Sigmoid colon (tissue), 6 donors: ENCODE measurements at regions not wholly inside any gene's neighbourhood (a gene's known extent, or its start where the extent isn't known, plus 50 kb on each side); places are given as distances from the start of the nearest gene placed in this dataset.

Source experiments
- DNase-seq: peaks from one replicate; pipeline ENCODE4 v3.0.0-alpha.2; 2019
- H3K27ac ChIP-seq, 4 donors: fragments of 200-600 bp; sonication (generic); one replicate each; pipeline ENCODE4 v1.5.1; 2016 to 2019; ENCODE audit warnings: mild to moderate bottlenecking in 1 of 4
- H3K27me3 ChIP-seq, 3 donors: fragments of 200-600 bp; sonication (generic); one replicate each; pipeline ENCODE4 v1.5.1; 2019; ENCODE audit warnings: mild to moderate bottlenecking in 1 of 3
- H3K36me3 ChIP-seq, 4 donors: fragments of 200-600 bp; sonication (generic); one replicate each; pipeline ENCODE4 v1.5.1; 2016 to 2019
- H3K4me1 ChIP-seq, 4 donors: fragments of 200-600 bp; sonication (generic); one replicate each; pipeline ENCODE4 v1.5.1; 2017 to 2019
- H3K4me3 ChIP-seq, 4 donors: fragments of 200-600 bp; sonication (generic); one replicate each; pipeline ENCODE4 v1.5.1; 2017 to 2019; ENCODE audit warnings: mild to moderate bottlenecking in 2 of 4, moderate library complexity in 1 of 4
- H3K9me3 ChIP-seq, 4 donors: fragments of 200-600 bp in 3 of 4; sonication (generic) in 3 of 4; one replicate each; pipeline versions ENCODE4 v1.5.1 to v1.6.1; 2013 to 2019
- EP300 ChIP-seq, 4 donors: sonication (generic); formaldehyde crosslinking; IDR thresholded peaks; one replicate each; pipeline ENCODE4 v1.6.1; 2017; ENCODE audit warnings: antibody characterized with exemption in 4 of 4
- POLR2A ChIP-seq, 2 donors: fragments of 450-650 bp; IDR thresholded peaks; one replicate each; pipeline ENCODE4 v1.6.1; 2016; ENCODE audit warnings: antibody characterized with exemption in 2 of 2, mild to moderate bottlenecking in 2 of 2, moderate library complexity in 2 of 2
- POLR2AphosphoS5 ChIP-seq, 4 donors: sonication (generic); formaldehyde crosslinking; IDR thresholded peaks; one replicate each; pipeline ENCODE4 v1.6.1; 2017; ENCODE audit warnings: antibody characterized with exemption in 4 of 4
- WGBS, 2 donors: extraction: QIAGEN DNeasy Blood & Tissue Kit; methylation state at CpG; one replicate each; pipeline ENCODE4 v1.1.7; 2013; 5-methylcytosine and 5-hydroxymethylcytosine counted together
- intact Hi-C: fragments of 100-400 bp; cut with DNase I; formaldehyde crosslinking; loops from one replicate; pipeline ENCODE4 v1.15.1; 2023
- TF ChIP-seq, protein P1 (sequence below), 4 experiments: fragments of 450-650 bp in 3 of 4; fragments of 200-600 bp in 1 of 4; IDR thresholded peaks; one replicate each; pipeline ENCODE4 v1.5.1; 2016 to 2019; ENCODE audit warnings: antibody characterized with exemption in 4 of 4, mild to moderate bottlenecking in 3 of 4, moderate library complexity in 2 of 4
- donor health status: healthy with polysubstance abuse.
- donor health status: healthy.

DNA sequence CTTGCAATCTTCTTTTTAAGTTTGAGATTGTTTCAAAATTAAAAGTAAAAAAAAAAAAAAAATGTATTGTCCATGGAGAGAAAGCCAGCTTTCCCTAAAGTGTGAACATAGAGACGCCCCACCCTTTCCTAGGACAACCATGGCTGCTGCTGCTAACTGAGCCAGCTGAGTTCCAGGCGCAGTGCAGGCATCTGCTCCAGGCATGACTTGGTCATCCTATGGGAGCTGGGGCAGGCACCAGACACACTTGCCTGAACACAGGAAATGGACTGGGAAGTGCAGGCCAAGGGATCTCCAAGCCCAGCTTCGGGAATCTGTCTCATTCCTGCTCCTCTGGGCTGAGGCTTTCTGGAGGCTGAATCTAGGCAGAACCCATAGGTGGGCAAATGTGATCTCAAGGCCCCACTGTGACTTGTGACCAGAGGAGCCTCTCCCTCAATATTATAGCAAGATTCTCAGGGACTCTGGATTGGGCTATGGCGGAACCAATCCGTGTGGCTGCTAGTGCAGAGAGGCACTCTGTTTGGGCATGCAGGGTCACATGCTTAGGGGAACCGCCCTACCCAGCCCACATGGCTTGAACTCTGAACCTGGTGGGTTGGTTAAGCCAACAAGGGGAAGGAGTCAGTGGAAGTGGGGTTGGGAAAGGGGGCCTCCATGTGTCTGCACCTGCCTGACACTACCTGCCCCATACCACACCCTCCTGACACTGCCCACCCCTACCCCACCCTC is 138.2 kb upstream of the CST7 start:
- no peak for DNase-seq
- no peak overlapping the region for H3K4me3 ChIP-seq
- no peaks in the 10 kb centered on the region for H3K4me1 ChIP-seq
- H3K36me3 ChIP-seq = no peaks in the 10 kb centered on the region
- no peak overlapping the region for H3K27ac ChIP-seq
- H3K9me3 ChIP-seq = no peaks in the 10 kb centered on the region
- WGBS, 2 donors = 77 to 91% methylated on average over 6 of the region's 6 CpGs
- intact Hi-C loops = no loop called here
- TF ChIP-seq POLR2AphosphoS5 (IDR thresholded peaks at IDR 0.05) (no peak), EP300 (IDR thresholded peaks at IDR 0.05) (no peak), POLR2A (IDR thresholded peaks at IDR 0.05) (no peak)
- TF ChIP-seq, protein P1, sequence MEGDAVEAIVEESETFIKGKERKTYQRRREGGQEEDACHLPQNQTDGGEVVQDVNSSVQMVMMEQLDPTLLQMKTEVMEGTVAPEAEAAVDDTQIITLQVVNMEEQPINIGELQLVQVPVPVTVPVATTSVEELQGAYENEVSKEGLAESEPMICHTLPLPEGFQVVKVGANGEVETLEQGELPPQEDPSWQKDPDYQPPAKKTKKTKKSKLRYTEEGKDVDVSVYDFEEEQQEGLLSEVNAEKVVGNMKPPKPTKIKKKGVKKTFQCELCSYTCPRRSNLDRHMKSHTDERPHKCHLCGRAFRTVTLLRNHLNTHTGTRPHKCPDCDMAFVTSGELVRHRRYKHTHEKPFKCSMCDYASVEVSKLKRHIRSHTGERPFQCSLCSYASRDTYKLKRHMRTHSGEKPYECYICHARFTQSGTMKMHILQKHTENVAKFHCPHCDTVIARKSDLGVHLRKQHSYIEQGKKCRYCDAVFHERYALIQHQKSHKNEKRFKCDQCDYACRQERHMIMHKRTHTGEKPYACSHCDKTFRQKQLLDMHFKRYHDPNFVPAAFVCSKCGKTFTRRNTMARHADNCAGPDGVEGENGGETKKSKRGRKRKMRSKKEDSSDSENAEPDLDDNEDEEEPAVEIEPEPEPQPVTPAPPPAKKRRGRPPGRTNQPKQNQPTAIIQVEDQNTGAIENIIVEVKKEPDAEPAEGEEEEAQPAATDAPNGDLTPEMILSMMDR (IDR thresholded peaks at IDR 0.05) = no peak
- H3K27me3 ChIP-seq = peaks cover 0 to 6% (median 0%) of the 10 kb centered on the region in 3 donors

GRCh38 chr20:24812373-24812772 is 136.7 kb upstream of the CST7 start:
- WGBS, 2 donors = 35 to 67% methylated on average over 6 of the region's 6 CpGs
- Histone ChIP-seq H3K4me1 (no peaks in the 10 kb centered on the region), H3K27me3 (peaks cover 0 to 9% (median 0%) of the 10 kb centered on the region in 3 donors), H3K36me3 (no peaks in the 10 kb centered on the region), H3K27ac (no peak overlapping the region), H3K9me3 (no peaks in the 10 kb centered on the region), H3K4me3 (no peak overlapping the region)
- intact Hi-C loops = no loop called here
- DNase-seq = no peak
- no peak for TF ChIP-seq POLR2AphosphoS5 (IDR thresholded peaks at IDR 0.05)
- TF ChIP-seq POLR2A (IDR thresholded peaks at IDR 0.05) = no peak

- H3K4me1 ChIP-seq = no peaks in the 10 kb centered on the region
- DNase-seq = no peak
- H3K4me3 ChIP-seq = no peak overlapping the region
- intact Hi-C loops = no loop called here
- TF ChIP-seq POLR2A (IDR thresholded peaks at IDR 0.05) = no peak
- TF ChIP-seq EP300 (IDR thresholded peaks at IDR 0.05) = no peak
- TF ChIP-seq, protein P1 (IDR thresholded peaks at IDR 0.05) = no peak
- no peak for TF ChIP-seq POLR2AphosphoS5 (IDR thresholded peaks at IDR 0.05)
- H3K27ac ChIP-seq = no peak overlapping the region
- 87 to 88% methylated on average over 35 of the region's 35 CpGs for WGBS, 2 donors
- H3K27me3 ChIP-seq = peaks cover 0 to 9% (median 0%) of the 10 kb centered on the region in 3 donors
- no peaks in the 10 kb centered on the region for H3K36me3 ChIP-seq
- H3K9me3 ChIP-seq = no peaks in the 10 kb centered on the region
These were observed 136.0 kb upstream of the CST7 start for GRCh38 chr20:24813080-24813479.

DNA sequence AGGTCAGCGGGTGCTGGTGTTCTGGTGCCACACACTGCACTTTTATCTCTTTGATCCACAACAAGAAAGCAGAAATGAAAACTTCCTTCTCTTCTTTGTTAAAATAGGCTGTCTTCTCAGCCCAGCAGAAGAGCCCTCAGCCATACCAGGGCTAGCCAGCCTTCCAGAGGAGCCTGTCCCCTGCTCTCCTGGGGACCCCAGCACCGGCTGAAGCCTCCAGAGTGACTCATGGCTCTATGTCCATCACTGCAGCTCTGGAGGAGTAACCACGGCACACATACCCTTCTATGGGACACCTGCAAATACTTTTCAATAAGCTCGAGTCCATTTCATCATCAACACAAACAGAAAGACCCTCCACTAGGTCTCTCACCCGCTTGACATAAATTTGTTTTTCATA is 135.6 kb upstream of the CST7 start:
- Histone ChIP-seq H3K4me3 (no peak overlapping the region), H3K27me3 (peaks cover 0 to 9% (median 0%) of the 10 kb centered on the region in 3 donors), H3K9me3 (no peaks in the 10 kb centered on the region), H3K4me1 (no peaks in the 10 kb centered on the region), H3K36me3 (no peaks in the 10 kb centered on the region), H3K27ac (no peak overlapping the region)
- no peak for DNase-seq
- no peak for TF ChIP-seq POLR2A (IDR thresholded peaks at IDR 0.05)
- TF ChIP-seq POLR2AphosphoS5 (IDR thresholded peaks at IDR 0.05) = no peak
- TF ChIP-seq, protein P1 (IDR thresholded peaks at IDR 0.05) = no peak
- no peak for TF ChIP-seq EP300 (IDR thresholded peaks at IDR 0.05)
- intact Hi-C loops = no loop called here
- 74 to 77% methylated on average over 5 of the region's 5 CpGs for WGBS, 2 donors

DNA sequence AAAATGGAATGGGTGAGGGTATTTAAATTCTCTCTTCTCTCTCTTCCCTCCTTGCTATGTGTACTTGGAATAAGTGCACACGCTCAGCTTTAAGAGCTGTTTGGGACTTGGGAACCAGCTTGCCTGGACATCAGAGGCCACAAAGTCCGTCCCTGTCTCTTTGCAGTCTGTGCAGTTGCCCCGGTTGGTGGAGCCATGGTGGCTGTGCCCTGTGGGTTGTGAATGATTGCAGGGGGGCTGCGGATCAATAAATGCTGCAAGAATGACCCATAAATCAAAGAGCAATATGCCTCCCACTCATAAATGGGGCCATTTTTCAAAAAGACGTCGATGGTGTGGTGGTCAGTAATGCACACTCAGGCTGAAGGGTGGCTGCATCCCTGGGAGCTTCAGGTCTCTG is 135.1 kb upstream of the CST7 start:
- Histone ChIP-seq H3K4me1 (no peaks in the 10 kb centered on the region), H3K9me3 (no peaks in the 10 kb centered on the region), H3K36me3 (no peaks in the 10 kb centered on the region), H3K27me3 (peaks cover 0 to 9% (median 0%) of the 10 kb centered on the region in 3 donors), H3K27ac (no peak overlapping the region), H3K4me3 (no peak overlapping the region)
- intact Hi-C loops = no loop called here
- TF ChIP-seq POLR2AphosphoS5 (IDR thresholded peaks at IDR 0.05) = no peak
- no peak for TF ChIP-seq EP300 (IDR thresholded peaks at IDR 0.05)
- TF ChIP-seq, protein P1 (IDR thresholded peaks at IDR 0.05) = no peak
- TF ChIP-seq POLR2A (IDR thresholded peaks at IDR 0.05) = no peak
- WGBS, 2 donors = 78 to 80% methylated on average over 6 of the region's 6 CpGs
- no peak for DNase-seq
